Choroid plexus epithelial cell (primary cell): ENCODE measurements at regions not wholly inside any gene's neighbourhood (a gene's known extent, or its start where the extent isn't known, plus 50 kb on each side); places are given as distances from the start of the nearest gene placed in this dataset.

Experiments used
- DNase-seq: peaks from one replicate; pipeline ENCODE4 v3.0.0-alpha.2; 2010; ENCODE audit warnings: low read depth
- H3K4me3 ChIP-seq: 2 replicates; pipeline ENCODE4 v1.5.1; 2011; ENCODE audit warnings: low read depth, mild to moderate bottlenecking, control low read depth, low read length, moderate library complexity
- TF ChIP-seq, protein P1 (sequence below): conservative IDR thresholded peaks from 2 replicates; pipeline ENCODE4 v1.5.1; 2011; ENCODE audit warnings: low read depth, mild to moderate bottlenecking, control low read depth, inconsistent platforms, low read length, moderate library complexity

DNA sequence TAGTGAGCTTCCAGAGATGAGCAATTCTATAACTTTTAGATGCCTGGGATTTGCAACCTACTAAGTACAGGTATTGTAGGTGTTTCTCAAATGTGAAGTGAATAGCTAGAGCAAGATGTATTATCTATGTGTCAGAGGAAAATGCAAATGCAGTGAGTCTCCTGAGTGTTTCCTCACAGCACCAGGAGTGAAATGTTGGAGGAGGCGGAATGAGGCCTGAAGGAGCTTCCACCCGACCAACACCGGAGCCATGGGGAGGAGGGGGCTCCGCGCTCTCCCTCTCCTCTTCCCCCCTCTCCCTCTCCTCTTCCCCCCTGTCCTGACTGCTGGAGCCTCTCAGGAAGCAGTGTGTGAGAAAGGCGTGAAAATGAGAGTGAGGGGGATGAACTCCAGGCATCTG lies 79.9 kb upstream of the RNF32 start:
- DNase-seq: no peak
- TF ChIP-seq, protein P1, sequence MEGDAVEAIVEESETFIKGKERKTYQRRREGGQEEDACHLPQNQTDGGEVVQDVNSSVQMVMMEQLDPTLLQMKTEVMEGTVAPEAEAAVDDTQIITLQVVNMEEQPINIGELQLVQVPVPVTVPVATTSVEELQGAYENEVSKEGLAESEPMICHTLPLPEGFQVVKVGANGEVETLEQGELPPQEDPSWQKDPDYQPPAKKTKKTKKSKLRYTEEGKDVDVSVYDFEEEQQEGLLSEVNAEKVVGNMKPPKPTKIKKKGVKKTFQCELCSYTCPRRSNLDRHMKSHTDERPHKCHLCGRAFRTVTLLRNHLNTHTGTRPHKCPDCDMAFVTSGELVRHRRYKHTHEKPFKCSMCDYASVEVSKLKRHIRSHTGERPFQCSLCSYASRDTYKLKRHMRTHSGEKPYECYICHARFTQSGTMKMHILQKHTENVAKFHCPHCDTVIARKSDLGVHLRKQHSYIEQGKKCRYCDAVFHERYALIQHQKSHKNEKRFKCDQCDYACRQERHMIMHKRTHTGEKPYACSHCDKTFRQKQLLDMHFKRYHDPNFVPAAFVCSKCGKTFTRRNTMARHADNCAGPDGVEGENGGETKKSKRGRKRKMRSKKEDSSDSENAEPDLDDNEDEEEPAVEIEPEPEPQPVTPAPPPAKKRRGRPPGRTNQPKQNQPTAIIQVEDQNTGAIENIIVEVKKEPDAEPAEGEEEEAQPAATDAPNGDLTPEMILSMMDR: no peak
- H3K4me3 ChIP-seq: no peak overlapping the region

DNA sequence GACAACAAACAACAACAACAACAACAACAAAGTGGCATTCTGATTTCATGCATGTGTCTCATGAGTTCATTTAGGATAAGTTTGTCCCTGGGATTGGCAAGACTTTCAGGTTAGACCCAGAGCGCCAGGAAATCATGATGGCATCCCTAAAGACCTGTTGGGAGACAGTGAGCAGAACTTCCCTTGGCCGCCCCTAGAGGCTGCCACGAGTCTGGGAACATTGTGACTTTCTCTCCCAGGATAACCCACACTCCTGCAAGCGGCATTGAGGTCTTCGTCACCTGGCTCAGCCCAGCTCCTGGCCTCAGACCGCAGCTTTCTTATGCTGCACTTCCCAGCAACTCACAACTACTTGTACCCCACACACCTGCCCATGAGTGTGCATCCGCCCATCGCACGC lies 80.5 kb upstream of the RNF32 start:
- TF ChIP-seq, protein P1: no peak
- H3K4me3 ChIP-seq: no peak overlapping the region
- DNase-seq: no peak

- TF ChIP-seq, protein P1: no peak
- no peak overlapping the region for H3K4me3 ChIP-seq
These were observed 81.6 kb upstream of the RNF32 start for GRCh38 chr7:156559001-156559400.

DNA sequence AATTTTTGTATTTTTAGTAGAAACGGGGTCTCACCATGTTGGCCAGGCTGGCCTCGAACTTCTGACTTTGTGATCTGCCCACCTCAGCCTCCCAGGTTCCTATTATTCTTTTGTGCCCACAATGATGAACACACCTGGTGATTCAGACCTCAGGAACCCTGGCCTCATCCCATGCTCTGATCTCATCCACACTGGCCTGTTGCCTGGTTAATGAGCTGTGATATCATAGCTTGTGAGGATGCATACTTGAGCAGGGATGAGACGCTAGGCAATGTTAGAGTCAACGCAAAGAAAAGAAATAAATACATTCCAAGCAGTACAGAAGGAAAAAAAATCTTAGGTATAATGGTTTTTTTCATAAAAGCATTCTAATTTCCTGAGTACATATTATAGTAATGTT lies 82.4 kb upstream of the RNF32 start:
- TF ChIP-seq, protein P1: no peak
- H3K4me3 ChIP-seq: no peak overlapping the region
- peak; percentile 8 for DNase-seq

More at GRCh38 chr7:156559001-156559400, 81.6 kb upstream of the RNF32 start:
- DNase-seq: no peak

DNA sequence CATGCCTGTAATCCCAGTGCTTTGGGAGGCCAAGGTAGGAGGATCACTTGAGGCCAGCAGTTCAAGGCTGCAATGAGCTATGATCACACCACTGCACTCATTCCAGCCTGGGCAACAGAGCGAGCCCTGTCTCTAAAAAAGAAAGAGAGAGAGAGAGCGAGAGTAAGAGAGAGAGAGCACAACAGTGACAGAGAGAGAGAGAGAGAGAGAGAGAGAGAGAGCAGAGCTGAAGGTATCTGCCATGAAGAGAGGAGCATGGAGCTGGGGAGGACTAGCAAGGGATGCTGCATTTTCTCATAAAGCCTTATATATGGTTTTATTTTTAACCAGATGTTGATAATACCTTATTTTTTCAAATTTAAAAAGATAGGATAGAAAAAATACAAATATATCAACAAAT lies 84.5 kb upstream of the RNF32 start:
- TF ChIP-seq, protein P1: no peak
- DNase-seq: no peak
- no peak overlapping the region for H3K4me3 ChIP-seq

DNA sequence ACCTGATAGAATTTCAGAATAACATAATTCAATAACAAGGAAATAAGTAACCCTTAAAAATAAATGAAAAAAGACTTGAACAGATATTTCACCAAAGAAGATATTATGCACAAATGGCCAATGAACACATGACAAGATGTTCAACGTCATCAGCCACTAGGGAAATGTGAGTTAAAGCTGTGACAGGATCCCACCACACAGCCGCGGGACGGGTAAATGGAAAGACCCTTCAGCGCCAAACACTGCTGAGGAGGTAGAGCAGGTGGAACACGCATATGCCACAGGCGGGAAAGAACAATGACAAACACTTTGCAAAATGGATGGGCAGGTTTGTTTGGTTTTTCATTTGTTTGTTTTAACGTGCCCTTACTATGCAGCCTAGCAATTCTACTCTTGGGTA lies 86.1 kb upstream of the RNF32 start:
- TF ChIP-seq, protein P1: no peak
- no peak overlapping the region for H3K4me3 ChIP-seq
- no peak for DNase-seq

DNA sequence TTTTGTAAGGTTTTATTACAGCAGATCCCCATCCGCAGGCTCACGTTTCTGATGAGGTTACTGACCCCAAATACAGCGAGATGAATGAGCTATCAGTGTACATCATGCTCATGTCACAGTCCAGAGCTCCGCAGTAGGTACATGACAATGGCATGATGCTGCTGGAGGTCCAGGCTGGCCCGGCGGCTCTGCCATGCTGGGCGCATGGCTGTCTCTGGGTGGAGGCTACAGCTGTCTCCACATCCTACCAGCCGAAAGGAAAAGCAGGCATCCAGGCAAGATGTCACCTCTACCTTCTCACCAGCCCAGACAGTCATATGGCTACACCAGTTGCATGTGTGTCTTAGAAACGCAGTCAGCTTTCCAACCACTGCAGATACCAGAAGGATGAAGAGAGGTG lies 90.9 kb upstream of the RNF32 start:
- H3K4me3 ChIP-seq: no peak overlapping the region
- TF ChIP-seq, protein P1: no peak
- no peak for DNase-seq
